Activated CD4-positive, alpha-beta T cell treated with anti-CD3 and anti-CD28 coated beads, Interleukin-2, amount 50 U/mL, for 24 hours (primary cell): ENCODE measurements at regions not wholly inside any gene's neighbourhood (a gene's known extent, or its start where the extent isn't known, plus 50 kb on each side); places are given as distances from the start of the nearest gene placed in this dataset.

ENCODE experiments used
- DNase-seq, 2 donors: peaks; one replicate each; pipeline ENCODE4 v3.0.0-alpha.2; 2020; ENCODE audit warnings: low read depth in 1 of 2, low spot score in 1 of 2

DNA sequence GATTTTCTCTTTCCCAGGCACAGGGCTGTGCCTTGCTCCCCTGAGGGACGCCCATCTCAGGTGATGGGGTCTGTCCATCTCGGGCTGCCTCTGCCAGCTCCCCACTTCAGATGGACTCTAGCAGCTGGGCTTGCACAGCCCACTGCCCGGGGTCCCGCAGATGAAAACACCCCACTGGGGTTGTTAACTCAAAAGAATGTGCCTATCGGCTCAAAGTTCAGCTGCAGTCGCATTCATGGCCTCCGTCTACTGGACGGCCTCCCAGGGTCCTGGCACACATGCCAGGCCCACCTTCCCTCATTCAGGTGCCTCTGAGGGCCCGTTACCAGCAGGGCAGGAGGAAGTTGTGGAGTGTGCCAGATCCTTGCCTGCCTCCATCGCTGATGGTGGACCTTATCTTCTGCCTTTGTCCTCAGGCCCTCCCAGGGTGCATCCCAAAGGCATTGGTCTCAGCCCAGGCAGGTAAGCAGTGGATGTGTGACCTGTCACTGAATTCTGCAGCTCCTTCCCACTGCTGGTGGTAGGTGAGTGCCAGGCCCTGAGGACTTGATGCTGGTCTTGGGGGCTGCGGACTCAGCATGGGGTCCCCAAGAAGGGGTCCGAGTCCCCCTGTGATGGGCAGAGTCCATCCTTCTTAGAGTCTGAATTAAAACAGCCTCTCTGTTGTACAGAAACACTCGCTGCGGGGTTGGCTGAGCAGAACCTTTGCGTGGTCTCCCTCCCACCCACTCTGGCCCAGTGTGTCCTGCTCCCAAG is 324.6 kb upstream of the DIO3 start:
- no peak for DNase-seq

DNA sequence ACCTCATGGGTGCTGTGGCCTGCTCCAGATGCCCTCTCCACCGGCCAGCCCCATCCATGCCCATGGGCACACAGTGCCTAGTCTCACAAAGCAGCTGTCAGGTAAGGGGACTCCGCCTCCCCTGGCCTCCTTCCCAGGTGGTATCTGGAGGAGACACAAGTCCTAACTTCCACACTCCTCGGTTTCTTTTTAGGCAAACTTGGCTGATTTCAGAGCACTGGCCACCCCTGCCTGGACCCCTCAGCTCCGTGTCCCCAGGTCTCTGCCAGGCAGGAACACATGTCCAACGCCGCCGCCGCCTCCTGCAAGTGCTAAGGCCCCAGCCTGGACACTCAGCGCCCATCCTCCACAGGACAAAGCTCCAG is 324.1 kb upstream of the DIO3 start:
- no peak for DNase-seq

DNA sequence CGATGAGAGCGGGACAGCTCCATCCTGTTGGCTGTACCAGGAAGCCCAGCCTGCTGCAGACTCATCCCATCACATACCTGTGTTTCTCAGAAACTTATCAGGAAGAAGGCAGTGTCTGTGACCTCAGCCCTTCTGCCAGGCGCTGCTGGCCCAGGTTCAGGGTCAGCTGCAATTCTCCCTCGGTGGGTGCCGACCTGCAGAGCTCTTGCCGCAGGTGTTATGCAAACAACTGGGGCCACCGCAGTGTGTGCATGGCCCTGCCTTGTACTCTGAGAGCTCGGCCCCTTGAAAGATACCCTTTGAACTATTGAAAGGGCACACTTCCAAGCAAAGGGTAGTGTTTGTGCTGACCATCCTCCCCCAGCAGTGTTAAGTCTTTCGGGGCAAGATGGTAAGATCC is 322.2 kb upstream of the DIO3 start:
- DNase-seq, result no peak

DNA sequence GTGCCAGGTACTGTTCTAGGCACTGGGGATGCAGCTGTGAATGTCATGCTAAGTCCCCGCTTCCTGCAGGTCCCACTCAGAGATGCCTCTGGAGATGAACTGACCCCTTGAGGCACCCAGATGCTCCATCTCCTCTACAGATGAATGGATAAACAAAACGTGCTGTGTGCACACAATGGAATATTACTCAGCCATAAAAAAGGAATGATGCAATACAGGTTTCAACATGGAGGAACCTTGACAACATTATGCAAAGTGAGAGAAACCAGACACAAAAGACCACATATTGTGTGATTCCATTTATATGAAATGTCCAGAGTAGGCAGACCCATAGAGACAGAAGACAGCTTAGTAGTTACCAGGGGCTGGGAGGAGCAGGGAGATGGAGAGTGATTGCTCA is 320.1 kb upstream of the DIO3 start:
- DNase-seq, result no peak

DNA sequence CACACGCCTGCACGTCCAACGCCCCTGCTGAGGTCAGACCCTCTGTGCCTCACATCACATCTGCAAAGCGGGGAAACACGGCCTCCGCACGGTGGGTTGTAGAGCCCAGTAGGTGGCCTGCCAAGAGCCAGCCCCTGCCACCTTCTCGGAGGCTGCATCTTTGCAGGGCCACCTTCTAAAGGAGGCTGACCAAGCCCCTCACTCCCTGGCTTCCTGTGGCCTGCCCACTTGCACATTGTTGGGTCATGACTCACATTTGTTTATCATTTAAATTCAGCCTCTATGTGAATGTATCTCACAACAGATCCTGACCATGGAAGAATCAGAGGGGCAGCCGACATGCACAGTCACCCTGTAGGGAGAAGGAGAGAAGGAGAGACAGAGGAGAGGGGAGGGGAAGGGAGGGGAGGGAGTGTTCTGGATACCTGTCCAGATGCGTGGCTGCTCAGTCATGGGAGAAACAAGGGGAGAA is 319.5 kb upstream of the DIO3 start:
- DNase-seq, result no peak

DNA sequence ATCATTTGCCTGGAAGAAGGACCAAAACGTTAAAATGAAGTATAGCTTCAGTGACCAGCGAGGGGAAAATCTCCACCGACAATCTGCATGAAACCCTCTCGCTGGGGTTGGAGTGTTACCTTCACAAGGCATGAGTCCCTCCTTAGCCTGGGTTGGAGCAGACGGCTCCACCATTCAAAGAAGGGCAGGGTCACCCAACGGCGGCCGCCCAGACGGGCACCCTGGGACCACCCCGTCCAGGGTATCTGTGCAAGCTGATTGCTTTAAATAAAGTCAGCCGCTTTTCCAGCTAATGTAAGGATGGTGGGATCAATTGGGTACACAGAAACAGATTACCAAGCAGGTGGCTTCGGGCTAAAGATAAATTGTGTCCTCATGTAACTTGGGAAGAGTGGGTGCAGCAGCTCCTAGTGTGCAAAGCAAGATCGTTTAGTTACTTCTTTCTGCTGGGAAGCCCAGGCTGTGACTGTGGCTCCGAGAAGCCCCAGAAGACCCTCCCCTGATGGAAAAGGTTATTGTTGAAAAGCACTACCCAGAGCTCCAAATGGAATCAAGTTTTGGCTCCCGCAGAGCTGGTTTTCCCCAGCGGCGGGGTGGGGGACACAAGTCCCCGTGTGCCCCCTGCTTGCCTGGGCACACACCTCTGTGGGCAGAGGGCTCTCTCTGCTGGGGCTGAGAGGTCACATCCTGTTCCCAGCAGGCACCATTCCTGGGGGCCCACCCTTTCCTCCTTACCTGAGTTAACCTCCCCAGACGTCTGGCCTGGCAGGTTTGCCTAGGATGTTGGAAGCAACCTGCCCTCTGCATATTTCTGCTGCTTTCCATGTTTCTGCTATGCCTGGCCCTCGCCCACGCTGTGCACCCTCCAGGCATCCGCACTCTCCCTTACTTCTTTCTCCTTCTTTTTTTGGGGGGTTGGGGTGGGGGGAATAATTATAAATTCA is 318.6 kb upstream of the DIO3 start:
- no peak for DNase-seq

DNA sequence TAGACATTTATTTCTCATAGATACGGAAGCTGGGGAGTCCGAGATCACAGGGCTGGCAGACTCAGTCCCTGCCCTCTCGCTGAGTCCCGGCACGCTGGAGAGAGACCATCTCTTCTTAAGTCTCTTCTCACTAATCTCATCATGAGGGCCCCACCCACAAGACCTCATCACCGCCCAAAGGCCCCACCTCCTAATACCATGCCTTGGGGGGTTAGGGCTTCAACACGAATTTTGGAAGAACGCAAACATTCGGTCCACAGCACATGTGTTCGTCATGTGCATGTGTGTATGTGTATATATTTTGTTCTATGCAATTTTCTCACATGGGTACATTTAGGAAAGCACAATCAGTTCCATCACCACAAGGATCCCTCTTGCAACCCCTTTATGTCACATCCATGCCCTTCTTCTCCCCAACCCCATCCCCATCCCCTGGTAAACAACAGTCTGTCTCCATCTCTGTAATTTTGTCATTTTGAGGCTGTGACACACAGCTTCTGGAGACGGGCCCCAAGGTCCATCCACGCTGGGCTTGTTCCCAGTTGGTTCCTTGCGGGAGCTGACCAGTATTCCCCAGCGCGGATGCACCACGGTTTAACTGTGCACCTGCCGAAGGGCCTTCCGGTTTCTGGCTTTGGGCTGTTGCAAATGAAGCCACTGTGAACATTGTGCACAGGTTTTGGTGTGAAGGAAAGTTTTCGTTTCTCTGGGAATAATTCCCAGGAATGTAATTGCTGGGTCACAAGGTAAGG is 317.5 kb upstream of the DIO3 start:
- DNase-seq, result no peak

DNA sequence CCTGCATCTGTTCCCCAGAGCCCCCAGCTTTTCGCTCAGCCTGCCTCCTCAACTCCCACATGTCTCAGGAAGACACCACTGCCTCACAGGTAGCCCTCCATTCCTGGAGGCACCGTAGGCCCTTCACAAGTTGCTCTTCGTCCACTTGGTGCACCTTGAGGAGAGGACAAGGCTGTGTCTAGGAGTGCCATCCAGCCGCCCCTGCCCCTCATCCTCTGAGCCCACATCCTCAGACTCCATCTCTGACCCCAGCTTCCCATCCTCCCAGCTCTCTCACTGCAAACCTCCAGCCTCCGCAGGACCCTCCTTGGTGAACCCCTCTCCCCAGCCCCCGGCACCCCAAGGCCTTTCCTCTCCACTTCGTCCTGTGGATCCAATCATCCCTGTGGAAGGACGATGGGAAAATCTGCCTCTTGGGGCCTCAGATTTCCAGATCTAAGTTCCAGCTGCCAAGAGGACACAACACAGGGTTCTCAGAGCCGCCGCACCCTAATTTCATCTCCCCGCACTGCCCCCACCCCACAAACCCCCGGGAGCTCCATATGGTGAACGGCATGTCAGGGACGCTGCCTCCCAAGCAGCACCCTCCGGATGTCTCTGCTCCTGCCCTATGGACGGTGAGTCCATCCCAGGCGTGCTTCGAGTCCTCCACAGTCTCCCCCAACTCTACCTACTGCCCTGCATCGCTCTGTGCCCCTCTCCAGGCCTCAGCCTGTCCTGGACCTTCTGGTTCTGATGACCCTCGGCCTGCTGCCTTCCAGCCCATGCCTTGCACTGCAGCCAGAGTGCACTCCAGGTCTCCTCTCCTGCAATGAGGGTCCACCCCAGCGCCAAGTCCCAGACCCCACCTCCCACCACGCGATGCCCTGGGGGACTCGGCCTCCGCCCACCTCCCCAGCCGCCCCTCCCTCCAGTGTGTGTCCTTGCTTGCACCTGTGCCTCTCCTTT is 314.1 kb upstream of the DIO3 start:
- no peak for DNase-seq

DNA sequence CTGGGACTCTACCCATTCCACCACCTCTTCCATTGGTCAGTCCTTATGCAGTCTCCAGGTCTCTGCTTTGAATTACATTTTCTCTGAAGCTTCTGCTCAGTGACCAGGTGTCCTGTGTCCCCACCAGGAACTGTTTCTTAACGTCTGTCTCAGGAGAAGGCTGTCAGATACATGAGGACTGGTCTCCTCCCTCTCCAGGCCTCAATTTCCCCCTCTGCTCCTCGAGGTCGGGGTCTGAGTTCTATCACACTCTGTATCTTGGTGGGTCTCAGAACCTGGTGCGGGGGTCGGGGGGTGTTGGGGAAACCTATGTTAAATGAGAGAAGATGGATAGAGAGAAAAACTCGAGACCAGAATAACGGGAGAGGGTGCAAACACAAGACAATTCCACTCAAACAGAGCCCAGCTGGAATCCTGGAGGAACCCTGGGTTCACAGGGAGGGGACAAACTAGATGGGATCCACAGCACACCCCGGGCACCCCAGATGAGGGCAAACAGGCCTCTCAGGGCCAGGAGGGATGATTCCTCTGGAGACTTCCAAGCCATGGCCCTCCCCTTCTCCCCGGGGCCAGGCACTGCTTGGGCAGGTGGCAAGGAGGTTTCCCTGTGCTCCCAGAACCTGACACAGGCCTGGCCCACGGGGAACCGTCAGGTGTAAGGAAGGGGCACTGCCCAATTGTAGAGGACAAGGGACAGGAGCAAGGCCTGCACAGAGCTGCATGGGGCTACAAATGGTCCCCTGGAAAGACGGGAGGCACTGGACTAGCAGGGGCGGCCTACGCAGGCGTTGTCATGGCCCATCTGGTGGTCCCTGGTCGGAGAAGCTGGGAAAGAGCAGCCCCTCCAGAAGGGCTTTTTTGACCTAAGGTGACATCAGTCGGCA is 313.2 kb upstream of the DIO3 start:
- no peak for DNase-seq

DNA sequence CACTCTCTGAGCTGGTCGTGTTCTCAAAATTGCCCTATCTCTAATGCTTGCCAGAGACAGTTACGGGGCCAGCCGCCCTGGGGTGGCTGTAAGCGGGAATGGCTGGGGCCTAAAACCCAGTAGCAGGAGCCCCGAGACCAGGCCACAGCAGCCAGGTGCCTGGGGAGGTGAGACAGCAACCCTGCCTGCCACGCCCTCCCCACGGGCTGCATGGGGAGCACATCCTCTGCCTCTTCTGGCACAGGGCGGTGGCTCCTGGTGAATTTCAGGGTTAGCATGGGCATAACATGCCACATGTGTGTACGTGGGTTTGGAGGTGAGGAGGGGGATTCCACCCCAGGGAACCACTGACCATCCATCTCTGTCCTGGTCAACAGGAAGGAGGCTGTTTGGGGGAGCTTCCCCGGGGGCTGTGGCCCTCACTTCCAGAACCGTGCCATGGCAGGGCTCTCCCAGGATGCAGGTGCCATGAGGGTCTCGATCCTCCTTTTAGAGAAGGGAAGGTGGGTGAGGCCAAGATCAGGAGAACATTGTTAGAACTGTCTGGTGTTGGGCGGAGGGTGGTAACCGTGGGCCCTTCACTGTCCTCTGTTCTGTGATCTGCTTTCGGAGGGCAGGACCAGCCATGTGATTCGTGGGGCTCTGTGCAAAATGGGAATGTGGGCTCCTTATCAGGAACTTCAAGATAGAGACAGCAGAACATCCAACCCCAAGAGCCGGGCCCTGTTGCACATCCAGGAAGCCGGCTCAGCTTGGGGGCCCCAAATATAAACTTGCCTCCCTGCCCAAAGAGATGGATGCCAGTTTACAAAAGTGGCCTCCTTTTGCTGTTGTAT is 312.2 kb upstream of the DIO3 start:
- no peak for DNase-seq

DNA sequence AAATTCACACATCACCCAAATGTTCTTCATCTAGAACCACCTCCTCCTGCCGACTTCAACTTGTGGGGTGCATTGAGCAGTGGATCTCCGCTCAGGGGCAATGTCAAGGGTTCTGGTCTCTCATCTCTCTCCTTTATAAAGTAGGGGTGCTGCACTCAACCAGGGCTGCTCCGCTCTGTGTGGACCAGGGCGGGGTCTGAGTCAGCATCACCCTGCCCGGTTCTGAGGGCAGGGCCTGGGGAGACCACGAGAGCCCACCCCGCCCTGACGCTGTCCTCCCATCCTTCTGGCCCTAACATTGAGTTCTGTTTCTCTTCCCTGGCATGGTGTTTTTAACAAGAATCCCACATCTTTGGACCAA is 311.6 kb upstream of the DIO3 start:
- no peak for DNase-seq

DNA sequence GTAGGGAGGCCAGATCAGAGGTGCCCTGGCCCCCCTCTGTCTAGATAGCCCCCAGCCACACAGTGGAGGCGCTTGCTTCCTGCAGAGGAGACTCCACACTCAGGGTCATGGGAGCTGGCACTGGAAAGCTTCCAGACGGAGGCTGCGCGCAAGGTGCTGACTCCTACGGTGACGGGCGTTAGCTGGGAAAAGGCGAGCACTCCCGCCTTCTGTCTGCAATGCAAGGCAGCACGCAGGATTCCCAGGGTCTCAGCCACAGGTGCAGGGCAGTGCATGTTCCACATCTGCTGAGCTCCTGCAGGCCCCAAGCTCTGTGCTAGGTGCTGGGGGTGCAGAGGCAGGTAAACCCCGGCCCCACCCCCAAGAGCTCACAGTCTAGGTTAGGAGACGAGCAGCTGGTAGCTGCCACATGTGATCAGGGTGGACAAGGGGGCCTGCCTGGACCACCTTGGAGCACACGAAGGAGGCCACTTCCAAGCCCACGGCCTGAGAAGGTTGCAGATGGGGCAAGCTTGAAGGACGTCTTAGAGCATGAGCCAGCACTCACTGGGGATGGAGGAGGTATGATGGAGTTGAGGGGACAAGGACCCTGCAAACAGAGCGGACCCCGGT is 310.9 kb upstream of the DIO3 start:
- no peak for DNase-seq

DNA sequence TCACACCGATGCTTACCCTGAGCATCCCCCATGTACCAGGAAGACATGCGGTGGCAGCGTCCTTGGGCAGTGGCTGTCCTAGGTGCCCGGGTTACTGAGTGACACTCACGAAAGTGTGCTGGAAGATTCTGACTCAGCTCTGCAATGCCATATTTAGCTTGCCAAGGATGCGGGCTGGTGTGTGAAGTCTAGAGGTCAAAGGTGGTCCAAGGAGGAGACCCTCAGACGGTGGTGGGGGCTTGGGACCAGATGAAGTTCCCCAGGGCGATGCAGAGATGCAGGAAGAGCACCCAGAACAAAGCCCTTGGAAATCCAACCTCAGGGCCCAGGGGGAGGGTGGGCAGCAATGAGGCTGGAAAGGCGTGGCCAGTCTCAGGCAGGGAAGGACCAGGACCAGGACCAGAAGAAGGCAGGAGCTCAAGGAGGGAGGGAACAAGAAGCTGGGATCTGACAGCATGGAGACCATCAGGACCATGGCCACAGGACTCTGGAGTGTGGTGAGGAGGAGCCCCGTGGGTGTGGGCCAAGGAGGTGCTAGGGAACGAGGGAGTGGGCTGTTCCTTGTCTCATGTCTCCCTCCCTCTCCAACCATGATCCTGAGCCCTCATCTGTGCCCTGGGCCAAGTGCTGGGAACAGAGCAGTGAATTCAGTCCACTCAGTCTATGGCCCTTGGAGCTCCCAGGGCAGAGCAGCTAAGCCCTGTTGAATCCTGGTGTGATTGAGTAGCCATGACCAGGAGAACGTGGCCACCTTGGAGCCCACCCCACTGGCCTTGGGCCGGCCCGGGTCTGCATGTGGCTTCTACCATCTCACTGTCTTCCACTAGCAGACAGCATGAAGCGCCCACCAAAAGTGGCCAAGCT is 310.1 kb upstream of the DIO3 start:
- no peak for DNase-seq

DNA sequence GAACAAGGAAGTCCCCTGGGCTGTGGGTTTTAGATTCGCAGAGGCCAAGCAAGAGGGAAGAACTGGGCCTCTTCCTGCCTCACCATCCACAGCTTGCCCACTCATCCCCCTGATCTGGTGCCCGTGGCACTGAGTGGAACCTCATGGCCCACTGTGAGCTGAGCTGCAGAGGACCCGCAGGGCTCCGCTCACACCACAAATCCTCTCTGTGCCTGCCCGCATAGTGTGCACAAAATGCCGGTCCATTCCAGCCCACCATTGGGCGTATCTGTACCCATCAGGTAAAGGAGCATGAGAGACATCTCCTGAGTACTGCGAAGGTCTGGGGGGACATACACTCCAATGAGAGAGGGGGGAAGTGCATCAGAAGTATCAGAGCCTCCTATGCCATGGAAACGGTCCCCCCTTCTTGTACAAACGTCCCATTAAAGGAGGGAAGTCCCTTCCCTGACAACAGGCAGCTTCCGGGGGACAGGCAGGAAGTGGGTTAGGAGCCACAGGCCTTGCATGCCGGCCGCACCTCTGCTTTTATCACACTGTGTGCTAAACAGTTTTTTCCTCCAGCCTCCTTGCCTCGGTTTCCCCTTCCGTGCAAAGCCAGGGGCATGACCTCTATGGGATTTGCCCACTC is 309.4 kb upstream of the DIO3 start:
- DNase-seq, result no peak

DNA sequence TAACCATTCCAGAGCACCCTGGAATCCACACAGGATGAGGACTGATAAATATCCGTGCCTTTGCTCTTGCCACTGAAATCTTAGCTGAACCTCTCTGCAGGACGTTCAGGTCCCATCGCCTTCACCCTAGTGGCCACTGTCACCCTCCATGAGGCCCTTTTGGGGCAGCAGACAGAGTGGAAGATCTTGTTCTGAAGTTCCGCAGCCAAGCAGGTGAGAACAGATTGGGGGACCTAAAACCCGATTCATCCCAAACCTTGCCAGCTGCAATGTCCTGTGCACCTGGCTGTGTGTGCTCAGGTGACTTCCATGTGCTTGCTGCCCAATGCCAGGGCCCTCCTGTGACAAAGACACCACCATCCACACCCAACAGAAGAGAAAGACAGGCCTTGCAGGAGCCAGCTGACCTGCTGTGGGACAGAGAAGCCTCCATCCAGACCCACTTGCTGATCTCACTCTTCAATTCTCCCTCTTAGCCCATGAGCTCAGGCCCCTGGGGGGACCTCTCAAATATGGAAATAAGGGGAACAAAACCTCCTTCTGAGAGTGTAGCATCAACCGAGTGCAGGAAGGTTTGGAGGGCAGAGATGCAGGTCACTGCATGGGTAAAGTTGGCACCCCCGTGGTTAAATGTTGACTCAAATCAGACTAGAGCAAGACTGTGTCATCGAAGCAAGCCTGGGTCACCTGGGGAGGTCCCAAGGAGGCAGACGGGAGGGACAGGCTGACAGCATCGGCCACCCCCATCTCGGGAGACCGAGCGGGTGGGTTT is 308.7 kb upstream of the DIO3 start:
- no peak for DNase-seq

DNA sequence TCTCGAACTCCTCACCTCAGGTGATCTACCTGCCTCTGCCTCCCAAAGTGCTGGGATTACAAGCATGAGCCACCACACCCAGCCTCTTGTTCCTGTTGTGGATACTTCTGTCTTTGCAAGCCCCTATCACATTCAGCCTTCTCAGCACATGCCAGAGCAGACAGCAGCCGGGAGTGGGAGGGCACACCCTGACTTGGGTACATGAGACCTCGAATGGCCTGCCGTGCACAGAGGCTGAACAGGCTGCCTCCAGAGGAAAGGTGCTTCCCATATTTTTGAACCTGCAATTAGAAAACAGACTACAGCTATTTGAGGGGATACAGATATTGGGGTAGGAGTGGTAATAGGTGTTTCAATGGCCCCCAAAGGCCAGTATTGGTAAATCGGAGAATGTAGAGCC is 307.3 kb upstream of the DIO3 start:
- DNase-seq, result no peak
